ENCODE measurements at regions not wholly inside any gene's neighbourhood (a gene's known extent, or its start where the extent isn't known, plus 50 kb on each side); places are given as distances from the start of the nearest gene placed in this dataset.

DNA sequence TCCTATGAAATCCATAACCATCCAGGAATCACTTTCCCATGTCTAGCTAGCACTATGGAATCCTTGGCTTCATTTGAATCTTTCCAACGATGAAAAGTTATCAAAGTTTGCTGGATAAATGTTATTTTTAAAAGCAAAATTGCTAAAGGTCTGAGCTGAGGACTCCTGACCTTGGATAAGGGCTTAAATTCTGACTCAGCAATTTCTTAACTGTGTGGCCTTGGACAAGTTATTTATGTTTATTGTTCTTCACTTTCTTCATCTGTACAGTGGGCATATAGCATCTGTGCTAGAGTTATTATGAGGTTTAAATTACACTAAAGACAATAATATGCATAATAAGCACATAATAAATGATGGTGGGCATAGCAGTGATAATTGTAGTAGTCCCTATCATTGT is 227.5 kb downstream of the KCNS3 start:
- TF ChIP-seq, protein P1, sequence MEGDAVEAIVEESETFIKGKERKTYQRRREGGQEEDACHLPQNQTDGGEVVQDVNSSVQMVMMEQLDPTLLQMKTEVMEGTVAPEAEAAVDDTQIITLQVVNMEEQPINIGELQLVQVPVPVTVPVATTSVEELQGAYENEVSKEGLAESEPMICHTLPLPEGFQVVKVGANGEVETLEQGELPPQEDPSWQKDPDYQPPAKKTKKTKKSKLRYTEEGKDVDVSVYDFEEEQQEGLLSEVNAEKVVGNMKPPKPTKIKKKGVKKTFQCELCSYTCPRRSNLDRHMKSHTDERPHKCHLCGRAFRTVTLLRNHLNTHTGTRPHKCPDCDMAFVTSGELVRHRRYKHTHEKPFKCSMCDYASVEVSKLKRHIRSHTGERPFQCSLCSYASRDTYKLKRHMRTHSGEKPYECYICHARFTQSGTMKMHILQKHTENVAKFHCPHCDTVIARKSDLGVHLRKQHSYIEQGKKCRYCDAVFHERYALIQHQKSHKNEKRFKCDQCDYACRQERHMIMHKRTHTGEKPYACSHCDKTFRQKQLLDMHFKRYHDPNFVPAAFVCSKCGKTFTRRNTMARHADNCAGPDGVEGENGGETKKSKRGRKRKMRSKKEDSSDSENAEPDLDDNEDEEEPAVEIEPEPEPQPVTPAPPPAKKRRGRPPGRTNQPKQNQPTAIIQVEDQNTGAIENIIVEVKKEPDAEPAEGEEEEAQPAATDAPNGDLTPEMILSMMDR (IDR thresholded peaks at IDR 0.05): no peak
- no peak for TF ChIP-seq ZFX (IDR thresholded peaks at IDR 0.05; ENCODE audit: borderline replicate concordance)
